PC-3 (cell line): ENCODE measurements at regions not wholly inside any gene's neighbourhood (a gene's known extent, or its start where the extent isn't known, plus 50 kb on each side); places are given as distances from the start of the nearest gene placed in this dataset.

Source experiments
- ATAC-seq: fragments of 200-7000 bp; cut with Tn5 transposase; 2 replicates; pipeline ENCODE4 v1.9.1; 2020; ENCODE audit warnings: mild to moderate bottlenecking, moderate library complexity
- BruUV-seq: library from RNA; stranded (reverse); fragments of 400-500 nt; replicated peaks from 2 replicates; lab custom pipeline; 2021; lab: Mats Ljungman, UMichigan
- CTCF ChIA-PET: fragments of 300-600 bp; sonication (Branson Sonifier 250); formaldehyde crosslinking; loops from one replicate; lab custom pipeline; 2022; ENCODE audit warnings: antibody characterized with exemption; lab: Charles Lee
- POLR2A ChIA-PET: fragments of 300-600 bp; sonication (Branson Sonifier 250); formaldehyde crosslinking; loops from one replicate; lab custom pipeline; 2022; ENCODE audit warnings: antibody characterized with exemption; ENCODE audit not compliant: unreplicated experiment; lab: Charles Lee
- DNase-seq: peaks from one replicate; pipeline ENCODE4 v3.0.0-alpha.2; 2015
- H2AFZ ChIP-seq: fragments of 300-600 bp; sonication (generic); 2 replicates; pipeline ENCODE4 v1.6.0; 2016; ENCODE audit warnings: antibody characterized with exemption, low read length
- H3F3A ChIP-seq: fragments of 300-600 bp; sonication (generic); one replicate; pipeline ENCODE4 v1.6.0; 2017; ENCODE audit warnings: antibody characterized with exemption, low read length, control low read depth, mild to moderate bottlenecking; ENCODE audit not compliant: unreplicated experiment
- H3K27ac ChIP-seq: fragments of 300-600 bp; sonication (generic); 2 replicates; pipeline ENCODE4 v1.5.1; 2016; ENCODE audit warnings: mild to moderate bottlenecking, low read length
- H3K27me3 ChIP-seq: fragments of 300-600 bp; sonication (generic); 2 replicates; pipeline ENCODE4 v1.6.1; 2016; ENCODE audit warnings: low read length, mixed read lengths
- H3K36me3 ChIP-seq: fragments of 300-600 bp; sonication (generic); 2 replicates; pipeline ENCODE4 v1.6.1; 2016; ENCODE audit warnings: low read depth, mixed run types, low read length, mixed read lengths
- H3K4me1 ChIP-seq: fragments of 300-600 bp; sonication (generic); 2 replicates; pipeline ENCODE4 v1.5.1; 2016; ENCODE audit warnings: low read length; ENCODE audit not compliant: insufficient read depth
- H3K4me2 ChIP-seq: fragments of 300-600 bp; sonication (generic); 2 replicates; pipeline ENCODE4 v1.6.0; 2016; ENCODE audit warnings: low read length
- H3K4me3 ChIP-seq: fragments of 300-600 bp; sonication (generic); 2 replicates; pipeline ENCODE4 v1.5.1; 2016; ENCODE audit warnings: mild to moderate bottlenecking, low read length, mixed read lengths
- H3K79me2 ChIP-seq: fragments of 300-600 bp; sonication (generic); 2 replicates; pipeline ENCODE4 v1.6.1; 2017; ENCODE audit warnings: low read length, mixed read lengths
- H3K9ac ChIP-seq: fragments of 300-600 bp; sonication (generic); 2 replicates; pipeline ENCODE4 v1.6.0; 2016; ENCODE audit warnings: mild to moderate bottlenecking, low read length
- H3K9me2 ChIP-seq: fragments of 300-600 bp; sonication (generic); replicated peaks from 2 replicates; pipeline ENCODE4 v1.6.1; 2016; ENCODE audit warnings: mixed run types, low read length, mixed read lengths
- H3K9me3 ChIP-seq: fragments of 300-600 bp; sonication (generic); 2 replicates; pipeline ENCODE4 v1.6.1; 2016; ENCODE audit warnings: low read length, mixed read lengths
- H4K20me1 ChIP-seq: fragments of 300-600 bp; sonication (generic); 2 replicates; pipeline ENCODE4 v1.6.1; 2016; ENCODE audit warnings: low read length, mixed read lengths
- CTCF ChIP-seq: fragments of 300-600 bp; sonication (generic); conservative IDR thresholded peaks from 2 replicates; pipeline ENCODE4 v1.5.1; 2017; ENCODE audit warnings: antibody characterized with exemption, low read depth, mild to moderate bottlenecking, low read length
- EZH2 ChIP-seq: fragments of 300-600 bp; sonication (generic); IDR thresholded peaks from one replicate; pipeline ENCODE4 v1.6.1; 2017; ENCODE audit warnings: antibody characterized with exemption, mild to moderate bottlenecking, low read length; ENCODE audit not compliant: unreplicated experiment
- EZH2phosphoT487 ChIP-seq: fragments of 300-600 bp; sonication (generic); IDR thresholded peaks from 2 replicates; pipeline ENCODE4 v1.6.1; 2018; ENCODE audit warnings: mild to moderate bottlenecking, antibody characterized with exemption, low read length, borderline replicate concordance
- intact Hi-C: fragments of 100-400 bp; cut with micrococcal nuclease; formaldehyde crosslinking; loops from 2 replicates; pipeline ENCODE4 v1.9.0; 2023

GRCh38 chr7:95687759-95688343 is 84.5 kb upstream of the DYNC1I1 start:
- Histone ChIP-seq H4K20me1 (no peaks in the 10 kb centered on the region), H3K4me2 (no peak overlapping the region), H3K27me3 (no peaks in the 10 kb centered on the region), H3K4me3 (no peak overlapping the region), H3K36me3 (no peaks in the 10 kb centered on the region), H3K27ac (no peak overlapping the region), H3K9me2 (no peaks in the 10 kb centered on the region), H3F3A (no peaks in the 10 kb centered on the region), H3K9me3 (no peaks in the 10 kb centered on the region), H3K79me2 (no peaks in the 10 kb centered on the region), H3K9ac (no peak overlapping the region), H3K4me1 (peaks cover 17% of the 10 kb centered on the region), H2AFZ (no peak overlapping the region)
- DNase-seq: peak; percentile 56
- ChIA-PET POLR2A (no interaction called here), CTCF (interaction anchor here (0.6 to 3.1 kb wide), 10 partner anchors 79 to 192 kb away, joined by 3 to 52 read pairs (median 8); no protein-coding TSS in a partner anchor)
- BruUV-seq: no TSS peak
- 0 out of 2 replicates have a peak, but pooled peaks have one; percentile 4 for ATAC-seq
- TF ChIP-seq EZH2phosphoT487 (no peak), EZH2 (no peak), CTCF (peak; percentile 60)
- intact Hi-C loops: loop anchor here (2.0 to 5.0 kb wide), 2 partner anchors 1241 to 1399 kb away; no protein-coding TSS in a partner anchor

- H3K36me3 ChIP-seq: no peaks in the 10 kb centered on the region
- no peaks in the 10 kb centered on the region for H3F3A ChIP-seq
- H4K20me1 ChIP-seq: no peaks in the 10 kb centered on the region
- H2AFZ ChIP-seq: no peak overlapping the region
- ChIA-PET CTCF (interaction anchor here (0.6 to 3.1 kb wide), 10 partner anchors 77 to 295 kb away, joined by 3 to 52 read pairs (median 8); no protein-coding TSS in a partner anchor), POLR2A (no interaction called here)
- intact Hi-C loops: loop anchor here (1.0 to 5.0 kb wide), 3 partner anchors 159 to 1239 kb away; no protein-coding TSS in a partner anchor
- no peaks in the 10 kb centered on the region for H3K79me2 ChIP-seq
- no peak overlapping the region for H3K4me2 ChIP-seq
- DNase-seq: peak; percentile 61
- H3K27me3 ChIP-seq: no peaks in the 10 kb centered on the region
- H3K27ac ChIP-seq: no peak overlapping the region
- peak; percentile 38; the same call in 1 of the 2 replicates for ATAC-seq
- no TSS peak for BruUV-seq
- no peaks in the 10 kb centered on the region for H3K9me2 ChIP-seq
- H3K9ac ChIP-seq: no peak overlapping the region
- no peak overlapping the region for H3K4me3 ChIP-seq
- H3K4me1 ChIP-seq: peaks cover 13% of the 10 kb centered on the region
- no peaks in the 10 kb centered on the region for H3K9me3 ChIP-seq
- TF ChIP-seq CTCF: peak; percentile 65
- no peak for TF ChIP-seq EZH2phosphoT487
Observed at GRCh38 chr7:95686109-95686508, 86.2 kb upstream of the DYNC1I1 start.

GRCh38 chr7:95684505-95684904 is 87.8 kb upstream of the DYNC1I1 start:
- H3K4me2 ChIP-seq: no peak overlapping the region
- H3K4me1 ChIP-seq: 0 out of 2 replicates have a peak, but pooled peaks cover 8% of the 10 kb centered on the region
- DNase-seq (no peak), ATAC-seq (no peak)
- no peaks in the 10 kb centered on the region for H3K36me3 ChIP-seq
- H3K79me2 ChIP-seq: no peaks in the 10 kb centered on the region
- no peaks in the 10 kb centered on the region for H3F3A ChIP-seq
- no peaks in the 10 kb centered on the region for H4K20me1 ChIP-seq
- ChIA-PET CTCF (interaction anchor here (0.6 to 2.3 kb wide), 6 partner anchors 76 to 155 kb away, joined by 3 to 50 read pairs (median 4); partner anchors contain the start of gene PDK4), POLR2A (interaction anchor here (0.6 to 1.3 kb wide), 2 partner anchors 71 to 172 kb away, joined by 4 to 7 read pairs; no protein-coding TSS in a partner anchor)
- H3K9ac ChIP-seq: no peak overlapping the region
- no peaks in the 10 kb centered on the region for H3K9me2 ChIP-seq
- intact Hi-C loops: loop anchor here (1.0 to 2.0 kb wide), 2 partner anchors 76 to 139 kb away; no protein-coding TSS in a partner anchor
- no TSS peak for BruUV-seq
- TF ChIP-seq EZH2 (no peak), CTCF (no peak), EZH2phosphoT487 (no peak)
- no peaks in the 10 kb centered on the region for H3K9me3 ChIP-seq
- no peak overlapping the region for H3K27ac ChIP-seq
- no peaks in the 10 kb centered on the region for H3K27me3 ChIP-seq
- H2AFZ ChIP-seq: no peak overlapping the region
- H3K4me3 ChIP-seq: no peak overlapping the region
